Activated CD8-positive, alpha-beta memory T cell treated with anti-CD3 and anti-CD28 coated beads for 48 hours (primary cell): ENCODE measurements at regions not wholly inside any gene's neighbourhood (a gene's known extent, or its start where the extent isn't known, plus 50 kb on each side); places are given as distances from the start of the nearest gene placed in this dataset.
"Not testable (repeated sequence)": the region's sequence is repeated elsewhere in the genome, so short reads cannot be mapped to it uniquely, and the experiment has no call there.

Experiments
- DNase-seq, 3 experiments: peaks; one replicate each; pipeline ENCODE4 v3.0.0-alpha.2; 2020; ENCODE audit warnings: low read depth in 2 of 3, low spot score in 2 of 3

- no peak for DNase-seq
These were observed 89.0 kb upstream of the BLID start for GRCh38 chr11:122205036-122205435.

GRCh38 chr11:122204206-122204605 is 88.2 kb upstream of the BLID start:
- DNase-seq, result no peak

- peak in 2 of 3 experiments; percentile 9 to 36 for DNase-seq
These were observed 87.0 kb upstream of the BLID start for GRCh38 chr11:122202951-122203456.

- DNase-seq, result no peak
These were observed 86.3 kb upstream of the BLID start for GRCh38 chr11:122202161-122202950.

GRCh38 chr11:122201106-122201505 is 85.1 kb upstream of the BLID start:
- no peak for DNase-seq

GRCh38 chr11:122199661-122200060 is 83.6 kb upstream of the BLID start:
- no peak for DNase-seq

GRCh38 chr11:122198291-122198983 is 82.4 kb upstream of the BLID start:
- DNase-seq, result no peak

- DNase-seq, result no peak
These were observed 81.3 kb upstream of the BLID start for GRCh38 chr11:122197066-122197987.

GRCh38 chr11:122195790-122196189 is 79.8 kb upstream of the BLID start:
- no peak for DNase-seq

GRCh38 chr11:122193881-122194480 is 78.0 kb upstream of the BLID start:
- not testable (repeated sequence) for DNase-seq

- no peak for DNase-seq
These were observed 77.4 kb upstream of the BLID start for GRCh38 chr11:122193457-122193856.

GRCh38 chr11:122192634-122193255 is 76.7 kb upstream of the BLID start:
- DNase-seq, result no peak

GRCh38 chr11:122190768-122191167 is 74.8 kb upstream of the BLID start:
- no peak for DNase-seq

- no peak for DNase-seq
These were observed 73.2 kb upstream of the BLID start for GRCh38 chr11:122189229-122189628.

GRCh38 chr11:122187373-122188165 is 71.6 kb upstream of the BLID start:
- DNase-seq, result no peak

GRCh38 chr11:122186439-122187080 is 70.5 kb upstream of the BLID start:
- DNase-seq, result no peak

- DNase-seq, result no peak
These were observed 67.9 kb upstream of the BLID start for GRCh38 chr11:122183933-122184332.

- DNase-seq, result no peak
These were observed 65.9 kb upstream of the BLID start for GRCh38 chr11:122181893-122182292.

GRCh38 chr11:122181372-122181771 is 65.4 kb upstream of the BLID start:
- no peak for DNase-seq
